Ovary (tissue), 3 donors: ENCODE measurements at regions not wholly inside any gene's neighbourhood (a gene's known extent, or its start where the extent isn't known, plus 50 kb on each side); places are given as distances from the start of the nearest gene placed in this dataset.

Experiments
- POLR2A ChIP-seq: fragments of 450-650 bp; IDR thresholded peaks from one replicate; pipeline ENCODE4 v1.6.1; 2017; ENCODE audit warnings: antibody characterized with exemption, mild to moderate bottlenecking, moderate library complexity
- TF ChIP-seq, protein P1 (sequence below), 3 donors: fragments of 450-650 bp in 2 of 3; fragments of 200-600 bp in 1 of 3; IDR thresholded peaks; one replicate each; pipeline versions ENCODE4 v1.5.1 to v1.8.0; 2016 to 2022; ENCODE audit warnings: antibody characterized with exemption in 3 of 3, mild to moderate bottlenecking in 1 of 3
- donor health status: DM: no; HTN: no; CAD: no.

DNA sequence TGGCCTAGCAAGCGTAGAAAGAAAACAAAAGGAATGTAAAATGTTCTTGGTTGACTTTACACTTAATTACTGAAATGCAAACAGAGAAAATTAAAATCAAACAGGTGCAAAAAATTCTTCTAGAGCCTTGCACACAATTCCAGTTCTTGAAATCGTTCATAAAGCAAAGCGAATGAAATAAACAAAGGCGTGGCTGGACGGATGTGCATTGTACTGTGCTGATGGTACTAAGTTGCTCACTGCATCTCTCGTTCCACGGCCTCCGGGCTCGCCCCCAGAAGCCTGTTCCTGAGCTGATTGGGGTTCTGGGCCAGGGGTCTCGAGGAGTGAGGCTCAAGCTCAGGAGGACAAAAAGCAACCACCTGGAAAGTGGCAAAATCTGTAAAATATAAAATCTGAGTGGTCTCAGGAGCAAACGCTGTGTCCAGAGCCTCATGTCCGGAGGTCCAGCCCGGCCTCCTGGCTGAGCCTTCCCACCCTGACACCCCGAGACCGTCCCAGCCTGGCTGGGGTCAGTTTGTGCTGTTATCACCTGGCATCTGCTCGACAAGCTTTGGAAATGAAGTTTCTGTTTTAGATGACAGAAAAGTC is 71.3 kb downstream of the TTLL2 start:
- TF ChIP-seq, protein P1, sequence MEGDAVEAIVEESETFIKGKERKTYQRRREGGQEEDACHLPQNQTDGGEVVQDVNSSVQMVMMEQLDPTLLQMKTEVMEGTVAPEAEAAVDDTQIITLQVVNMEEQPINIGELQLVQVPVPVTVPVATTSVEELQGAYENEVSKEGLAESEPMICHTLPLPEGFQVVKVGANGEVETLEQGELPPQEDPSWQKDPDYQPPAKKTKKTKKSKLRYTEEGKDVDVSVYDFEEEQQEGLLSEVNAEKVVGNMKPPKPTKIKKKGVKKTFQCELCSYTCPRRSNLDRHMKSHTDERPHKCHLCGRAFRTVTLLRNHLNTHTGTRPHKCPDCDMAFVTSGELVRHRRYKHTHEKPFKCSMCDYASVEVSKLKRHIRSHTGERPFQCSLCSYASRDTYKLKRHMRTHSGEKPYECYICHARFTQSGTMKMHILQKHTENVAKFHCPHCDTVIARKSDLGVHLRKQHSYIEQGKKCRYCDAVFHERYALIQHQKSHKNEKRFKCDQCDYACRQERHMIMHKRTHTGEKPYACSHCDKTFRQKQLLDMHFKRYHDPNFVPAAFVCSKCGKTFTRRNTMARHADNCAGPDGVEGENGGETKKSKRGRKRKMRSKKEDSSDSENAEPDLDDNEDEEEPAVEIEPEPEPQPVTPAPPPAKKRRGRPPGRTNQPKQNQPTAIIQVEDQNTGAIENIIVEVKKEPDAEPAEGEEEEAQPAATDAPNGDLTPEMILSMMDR (IDR thresholded peaks at IDR 0.05), result no peak
- no peak for TF ChIP-seq POLR2A
